Heart right ventricle (tissue), 16 donors: ENCODE measurements at regions not wholly inside any gene's neighbourhood (a gene's known extent, or its start where the extent isn't known, plus 50 kb on each side); places are given as distances from the start of the nearest gene placed in this dataset.

ENCODE experiments used
- ATAC-seq, 8 donors: fragments of 200-7000 bp; cut with Tn5 transposase; one replicate each; pipeline ENCODE4 v1.9.1; 2020; ENCODE audit warnings: mild to moderate bottlenecking in 8 of 8, moderate library complexity in 8 of 8, moderate number of reproducible peaks in 1 of 8
- DNase-seq, 2 donors: peaks; one replicate each; pipeline ENCODE4 v3.0.0-alpha.2; 2020
- H3K27ac ChIP-seq, 10 donors: fragments of 200-600 bp; sonication (generic) in 2 of 10; one replicate each; pipeline versions ENCODE4 v1.5.0 to v1.8.0; 2020 to 2022; ENCODE audit warnings: mild to moderate bottlenecking in 3 of 10
- H3K27me3 ChIP-seq, 7 donors: fragments of 200-600 bp; one replicate each; pipeline ENCODE4 v1.8.0; 2021 to 2022; ENCODE audit warnings: mild to moderate bottlenecking in 2 of 7
- H3K36me3 ChIP-seq, 9 donors: fragments of 200-600 bp; sonication (generic) in 1 of 9; one replicate each; pipeline versions ENCODE4 v1.5.0 to v1.8.0; 2020 to 2022; ENCODE audit warnings: mild to moderate bottlenecking in 2 of 9
- H3K4me1 ChIP-seq, 9 donors: fragments of 200-600 bp; sonication (generic) in 1 of 9; one replicate each; pipeline versions ENCODE4 v1.5.0 to v1.8.0; 2020 to 2022; ENCODE audit warnings: mild to moderate bottlenecking in 4 of 9
- H3K4me3 ChIP-seq, 10 donors: fragments of 200-600 bp; sonication (generic) in 2 of 10; one replicate each; pipeline versions ENCODE4 v1.5.0 to v1.8.0; 2020 to 2022; ENCODE audit warnings: mild to moderate bottlenecking in 7 of 10, moderate library complexity in 2 of 10
- H3K9me3 ChIP-seq, 11 donors: fragments of 200-600 bp in 10 of 11; sonication (generic) in 2 of 11; one replicate each; pipeline versions ENCODE4 v1.5.0 to v1.8.0; 2013 to 2022; ENCODE audit warnings: mild to moderate bottlenecking in 2 of 11, control low read depth in 1 of 11, moderate library complexity in 1 of 11
- CTCF ChIP-seq, 9 donors: fragments of 200-600 bp; sonication (generic) in 2 of 9; IDR thresholded peaks; one replicate each; pipeline versions ENCODE4 v1.5.0 to v1.8.0; 2021 to 2022; ENCODE audit warnings: antibody characterized with exemption in 9 of 9, mild to moderate bottlenecking in 5 of 9, moderate library complexity in 1 of 9
- WGBS, 2 donors: extraction: QIAGEN DNeasy Blood & Tissue Kit; methylation state at CpG; one replicate each; pipeline ENCODE4 v1.1.7; 2013; ENCODE audit warnings: inconsistent platforms in 1 of 2; 5-methylcytosine and 5-hydroxymethylcytosine counted together
- intact Hi-C, 10 donors: fragments of 100-400 bp; cut with DNase I; formaldehyde crosslinking; loops; one replicate each; pipeline versions ENCODE4 v1.11.1 to v1.14.2; 2022
- donor health status: Arrhythmogenic right ventricular cardiomyopathy.
- donor health status: ischemic (EF 13 %, LVEDD 7.1; RV severe dilation, severe dysfunction).
- donor health status: healthy with polysubstance abuse.
- donor health status: DM: no; HTN: yes; CAD: no.
- donor health status: DM: no; HTN: no; CAD: no.
- donor health status: ischemic (EF 25% LVEDD 6.9; RV normal size, moderate dysfunction).
- donor health status: ischemic (EF 25% LVEDD 5.7; RV mildly dilated, moderate dysfunction).
- donor health status: healthy.
- donor health status: DM: yes; HTN: yes; CAD: no.
- donor health status: Ischemic cardiomyopathy.
- donor health status: ischemic (EF 35%, LVEDD 5.7; RV mildly dilated, moderate dysfunction).
- donor health status: nonischemic (EF 11% LVEDD 7.7; RV severe dilation, severe dysfunction).
- donor health status: DM: yes; HTN: yes; CAD: no.
- donor health status: PGD.
- donor health status: ischemic (EF 29% LVEDD 5.4; RV normal size, mild dysfunction).
- donor health status: nonischemic (EF 23%, LVEDD 6.1; RV moderate dilation, normal function).

GRCh38 chrX:82087699-82088098, 885.8 kb downstream of the SH3BGRL start:
- H3K4me3 ChIP-seq = no peak overlapping the region
- 22 to 26% methylated on average over 3 of the region's 3 CpGs for WGBS, 2 donors
- H3K9me3 ChIP-seq = peaks cover 0 to 24% (median 0%) of the 10 kb centered on the region in 11 donors
- DNase-seq = peak; percentile 3 to 6
- no peak for TF ChIP-seq CTCF (IDR thresholded peaks at IDR 0.05)
- ATAC-seq = peak; percentile 42 to 92 (median 80)
- H3K27me3 ChIP-seq = no peaks in the 10 kb centered on the region
- peak overlapping the region in 2 of 10 donors; percentile 14 to 28 for H3K27ac ChIP-seq
- intact Hi-C loops = no loop called here
- H3K4me1 ChIP-seq = peaks cover 0 to 3% (median 0%) of the 10 kb centered on the region in 9 donors
- H3K36me3 ChIP-seq = no peaks in the 10 kb centered on the region

GRCh38 chrX:82092307-82092706, 890.4 kb downstream of the SH3BGRL start:
- peaks cover 0 to 3% (median 0%) of the 10 kb centered on the region in 9 donors for H3K4me1 ChIP-seq
- H3K36me3 ChIP-seq = no peaks in the 10 kb centered on the region
- intact Hi-C loops = no loop called here
- TF ChIP-seq CTCF (IDR thresholded peaks at IDR 0.05) = no peak
- H3K9me3 ChIP-seq = no peaks in the 10 kb centered on the region
- DNase-seq = no peak
- peaks cover 0 to 8% (median 0%) of the 10 kb centered on the region in 7 donors for H3K27me3 ChIP-seq
- no peak overlapping the region for H3K27ac ChIP-seq
- no peak overlapping the region for H3K4me3 ChIP-seq
- 97 to 100% methylated on average over 1 of the region's 1 CpG for WGBS, 2 donors
- ATAC-seq = no peak

GRCh38 chrX:82125103-82125502, 923.2 kb downstream of the SH3BGRL start:
- no peak overlapping the region for H3K27ac ChIP-seq
- H3K27me3 ChIP-seq = no peaks in the 10 kb centered on the region
- WGBS, 2 donors = 7 to 10% methylated on average over 2 of the region's 2 CpGs
- peaks cover 0 to 4% (median 0%) of the 10 kb centered on the region in 11 donors for H3K9me3 ChIP-seq
- no peak for DNase-seq
- no peak for ATAC-seq
- H3K4me3 ChIP-seq = no peak overlapping the region
- H3K36me3 ChIP-seq = no peaks in the 10 kb centered on the region
- no peaks in the 10 kb centered on the region for H3K4me1 ChIP-seq
- intact Hi-C loops = no loop called here
- TF ChIP-seq CTCF (IDR thresholded peaks at IDR 0.05) = no peak

GRCh38 chrX:82127228-82128123, 925.6 kb downstream of the SH3BGRL start:
- 81 to 90% methylated on average over 2 of the region's 2 CpGs for WGBS, 2 donors
- Histone ChIP-seq H3K27me3 (no peaks in the 10 kb centered on the region), H3K4me3 (no peak overlapping the region), H3K9me3 (peaks cover 0 to 17% (median 0%) of the 10 kb centered on the region in 11 donors), H3K27ac (no peak overlapping the region), H3K4me1 (no peaks in the 10 kb centered on the region), H3K36me3 (no peaks in the 10 kb centered on the region)
- no peak for ATAC-seq
- no peak for DNase-seq
- no peak for TF ChIP-seq CTCF (IDR thresholded peaks at IDR 0.05)
- intact Hi-C loops = no loop called here
